MCF 10A (cell line): ENCODE measurements at regions not wholly inside any gene's neighbourhood (a gene's known extent, or its start where the extent isn't known, plus 50 kb on each side); places are given as distances from the start of the nearest gene placed in this dataset.

ENCODE experiments used
- BruUV-seq: library from RNA; stranded (reverse); fragments of 400-500 nt; replicated peaks from 2 replicates; lab custom pipeline; 2021; lab: Mats Ljungman, UMichigan
- CTCF ChIA-PET: fragments of 300-600 bp; sonication (Branson Sonifier 250); formaldehyde crosslinking; extraction: SDS; loops from one replicate; lab custom pipeline; 2021; ENCODE audit warnings: antibody characterized with exemption, inconsistent platforms; lab: Yijun Ruan, JAX
- POLR2A ChIA-PET: fragments of 300-600, 350-650 bp; sonication (Branson Sonifier 250); formaldehyde crosslinking; extraction: SDS; loops from one replicate; lab custom pipeline; 2020; ENCODE audit warnings: antibody characterized with exemption, inconsistent platforms; lab: Yijun Ruan, JAX
- DNase-seq: peaks from one replicate; pipeline ENCODE4 v3.0.0-alpha.2; 2018; ENCODE audit not compliant: unreplicated experiment
- H3K27ac Mint-ChIP-seq: one replicate; pipeline ENCODE4 v1.8.0; 2022; ENCODE audit warnings: mild to moderate bottlenecking, low read depth, mixed read lengths; ENCODE audit not compliant: unreplicated experiment
- H3K27me3 Mint-ChIP-seq: one replicate; pipeline ENCODE4 v1.8.0; 2022; ENCODE audit warnings: mixed read lengths; ENCODE audit not compliant: insufficient read depth, unreplicated experiment
- H3K36me3 Mint-ChIP-seq: one replicate; pipeline ENCODE4 v1.8.0; 2022; ENCODE audit warnings: mild to moderate bottlenecking, moderate library complexity, mixed read lengths; ENCODE audit not compliant: insufficient read depth, unreplicated experiment
- H3K4me1 Mint-ChIP-seq: one replicate; pipeline ENCODE4 v1.8.0; 2022; ENCODE audit warnings: mixed read lengths; ENCODE audit not compliant: insufficient read depth, unreplicated experiment
- H3K4me3 Mint-ChIP-seq: one replicate; pipeline ENCODE4 v1.8.0; 2022; ENCODE audit warnings: mild to moderate bottlenecking, moderate library complexity, mixed read lengths; ENCODE audit not compliant: unreplicated experiment
- H3K9me3 Mint-ChIP-seq: one replicate; pipeline ENCODE4 v1.8.0; 2022; ENCODE audit warnings: mixed read lengths; ENCODE audit not compliant: unreplicated experiment
- intact Hi-C: fragments of 100-400 bp; cut with micrococcal nuclease; formaldehyde crosslinking; loops from 2 replicates; pipeline ENCODE4 v1.14.1; 2022
- TF ChIP-seq, protein P1 (sequence below): fragments of 200-600 bp; IDR thresholded peaks from one replicate; pipeline ENCODE4 v1.8.0; 2022; ENCODE audit warnings: antibody characterized with exemption, mild to moderate bottlenecking; ENCODE audit not compliant: unreplicated experiment

DNA sequence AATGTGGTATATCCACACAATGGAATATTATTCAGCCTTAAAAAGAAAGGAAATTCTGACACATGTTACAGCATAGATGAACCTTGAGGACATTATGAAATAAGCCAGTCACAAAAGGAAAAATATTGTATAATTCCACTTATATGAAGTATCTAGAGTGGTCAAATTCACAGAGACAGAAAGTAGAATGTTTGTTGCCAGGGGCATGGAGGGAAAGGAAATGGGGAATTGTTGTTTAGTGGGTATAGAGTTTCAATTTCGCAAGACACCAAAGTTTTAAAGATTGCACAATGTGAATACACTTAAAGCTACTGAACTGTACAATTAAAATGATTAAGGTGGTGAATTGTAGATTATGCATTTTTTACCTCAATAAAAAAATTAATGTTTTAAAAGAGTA, 92.9 kb downstream of the TXNL1 start:
- Mint-ChIP-seq H3K36me3 (no peaks in the 10 kb centered on the region), H3K4me3 (no peak overlapping the region), H3K4me1 (no peaks in the 10 kb centered on the region), H3K27ac (no peak overlapping the region), H3K27me3 (no peaks in the 10 kb centered on the region), H3K9me3 (peaks cover 7% of the 10 kb centered on the region)
- intact Hi-C loops = no loop called here
- TF ChIP-seq, protein P1, sequence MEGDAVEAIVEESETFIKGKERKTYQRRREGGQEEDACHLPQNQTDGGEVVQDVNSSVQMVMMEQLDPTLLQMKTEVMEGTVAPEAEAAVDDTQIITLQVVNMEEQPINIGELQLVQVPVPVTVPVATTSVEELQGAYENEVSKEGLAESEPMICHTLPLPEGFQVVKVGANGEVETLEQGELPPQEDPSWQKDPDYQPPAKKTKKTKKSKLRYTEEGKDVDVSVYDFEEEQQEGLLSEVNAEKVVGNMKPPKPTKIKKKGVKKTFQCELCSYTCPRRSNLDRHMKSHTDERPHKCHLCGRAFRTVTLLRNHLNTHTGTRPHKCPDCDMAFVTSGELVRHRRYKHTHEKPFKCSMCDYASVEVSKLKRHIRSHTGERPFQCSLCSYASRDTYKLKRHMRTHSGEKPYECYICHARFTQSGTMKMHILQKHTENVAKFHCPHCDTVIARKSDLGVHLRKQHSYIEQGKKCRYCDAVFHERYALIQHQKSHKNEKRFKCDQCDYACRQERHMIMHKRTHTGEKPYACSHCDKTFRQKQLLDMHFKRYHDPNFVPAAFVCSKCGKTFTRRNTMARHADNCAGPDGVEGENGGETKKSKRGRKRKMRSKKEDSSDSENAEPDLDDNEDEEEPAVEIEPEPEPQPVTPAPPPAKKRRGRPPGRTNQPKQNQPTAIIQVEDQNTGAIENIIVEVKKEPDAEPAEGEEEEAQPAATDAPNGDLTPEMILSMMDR = no peak
- BruUV-seq = no TSS peak
- CTCF ChIA-PET = no interaction called here
- POLR2A ChIA-PET = interaction anchor here (0.7 kb wide), 1 partner anchor 318 kb away, joined by 3 read pairs; no protein-coding TSS in a partner anchor
- DNase-seq = peak; percentile 50

DNA sequence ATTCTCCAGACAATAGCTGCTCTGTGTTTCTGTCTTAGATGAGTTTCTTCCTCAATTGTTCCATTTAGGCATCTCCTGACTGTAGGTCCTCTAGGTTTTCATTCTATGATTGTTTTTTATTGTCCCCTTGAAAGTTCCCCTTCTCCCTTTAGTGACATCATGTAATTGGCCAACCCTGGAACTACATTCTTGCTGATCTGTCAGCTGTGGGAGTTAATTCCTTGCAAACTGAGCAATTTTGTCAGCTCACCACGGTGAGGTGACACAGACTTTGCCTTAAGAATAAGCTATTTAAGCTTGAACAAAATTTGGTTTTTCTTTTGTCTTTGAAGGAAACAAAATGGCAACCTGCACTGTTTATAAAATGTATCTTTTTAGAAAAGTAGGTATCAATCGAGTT, 95.9 kb downstream of the TXNL1 start:
- H3K4me1 Mint-ChIP-seq = no peaks in the 10 kb centered on the region
- H3K27me3 Mint-ChIP-seq = no peaks in the 10 kb centered on the region
- no TSS peak for BruUV-seq
- CTCF ChIA-PET = no interaction called here
- no peak overlapping the region for H3K27ac Mint-ChIP-seq
- TF ChIP-seq, protein P1 = no peak
- no peaks in the 10 kb centered on the region for H3K36me3 Mint-ChIP-seq
- H3K4me3 Mint-ChIP-seq = no peak overlapping the region
- POLR2A ChIA-PET = no interaction called here
- DNase-seq = no peak
- H3K9me3 Mint-ChIP-seq = peaks cover 7% of the 10 kb centered on the region
- intact Hi-C loops = no loop called here

DNA sequence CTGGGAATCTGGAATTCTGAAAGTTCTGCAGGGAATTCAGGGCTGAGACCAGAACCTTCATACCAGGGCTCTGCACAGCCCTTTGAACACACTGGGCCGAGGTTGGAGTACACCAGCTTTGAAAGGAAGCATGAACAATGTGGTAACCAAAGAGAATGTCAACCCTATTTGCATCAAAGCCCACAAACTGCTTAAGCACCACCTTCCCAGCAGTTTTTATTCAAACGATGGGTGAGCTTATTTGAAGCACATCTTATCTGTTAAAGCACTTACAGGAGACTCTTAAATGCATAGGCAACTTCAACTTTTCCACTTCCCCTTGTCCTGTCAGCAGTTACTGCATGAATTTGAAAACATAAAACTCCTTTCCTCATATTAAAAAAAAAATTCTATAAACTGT, 96.6 kb downstream of the TXNL1 start:
- DNase-seq = no peak
- TF ChIP-seq, protein P1 = no peak
- Mint-ChIP-seq H3K4me3 (no peak overlapping the region), H3K36me3 (no peaks in the 10 kb centered on the region), H3K4me1 (no peaks in the 10 kb centered on the region), H3K9me3 (peaks cover 7% of the 10 kb centered on the region), H3K27me3 (no peaks in the 10 kb centered on the region), H3K27ac (no peak overlapping the region)
- ChIA-PET CTCF (interaction anchor here (1.2 kb wide), 1 partner anchor 1126 kb away, joined by 5 read pairs; no protein-coding TSS in a partner anchor), POLR2A (no interaction called here)
- intact Hi-C loops = no loop called here
- no TSS peak for BruUV-seq

DNA sequence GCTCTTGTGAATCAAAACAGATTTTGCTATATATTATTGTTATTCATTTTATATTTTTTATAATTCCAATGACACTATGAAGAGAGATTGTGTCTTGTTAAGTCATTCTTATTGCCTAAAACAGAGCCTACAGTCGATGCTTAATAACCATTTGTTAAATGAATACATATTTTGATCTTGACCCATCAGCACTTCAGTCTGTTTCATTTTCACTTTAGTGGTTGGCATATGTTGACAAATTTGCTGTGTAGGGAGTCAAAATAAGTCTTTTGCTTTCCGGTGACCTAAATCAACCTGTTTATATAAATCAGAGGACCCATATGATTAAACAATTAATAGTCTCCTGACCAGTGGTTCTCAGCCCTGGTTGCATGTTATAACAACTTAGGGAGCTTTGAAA, 97.1 kb downstream of the TXNL1 start:
- DNase-seq = no peak
- Mint-ChIP-seq H3K36me3 (no peaks in the 10 kb centered on the region), H3K4me1 (no peaks in the 10 kb centered on the region), H3K27ac (no peak overlapping the region), H3K9me3 (peaks cover 7% of the 10 kb centered on the region), H3K4me3 (no peak overlapping the region), H3K27me3 (no peaks in the 10 kb centered on the region)
- intact Hi-C loops = no loop called here
- ChIA-PET CTCF (interaction anchor here (1.2 kb wide), 1 partner anchor 1126 kb away, joined by 5 read pairs; no protein-coding TSS in a partner anchor), POLR2A (no interaction called here)
- BruUV-seq = no TSS peak
- TF ChIP-seq, protein P1 = no peak
